HG03565 (cell line): ENCODE measurements at regions not wholly inside any gene's neighbourhood (a gene's known extent, or its start where the extent isn't known, plus 50 kb on each side); places are given as distances from the start of the nearest gene placed in this dataset.
"Not testable (repeated sequence)": the region's sequence is repeated elsewhere in the genome, so short reads cannot be mapped to it uniquely, and the experiment has no call there.

ENCODE experiments used
- ATAC-seq: cut with Tn5 transposase; IDR thresholded peaks from one replicate; pipeline ENCODE4 v1.9.1; 2021; ENCODE audit warnings: mild to moderate bottlenecking, moderate library complexity; ENCODE audit not compliant: unreplicated experiment

DNA sequence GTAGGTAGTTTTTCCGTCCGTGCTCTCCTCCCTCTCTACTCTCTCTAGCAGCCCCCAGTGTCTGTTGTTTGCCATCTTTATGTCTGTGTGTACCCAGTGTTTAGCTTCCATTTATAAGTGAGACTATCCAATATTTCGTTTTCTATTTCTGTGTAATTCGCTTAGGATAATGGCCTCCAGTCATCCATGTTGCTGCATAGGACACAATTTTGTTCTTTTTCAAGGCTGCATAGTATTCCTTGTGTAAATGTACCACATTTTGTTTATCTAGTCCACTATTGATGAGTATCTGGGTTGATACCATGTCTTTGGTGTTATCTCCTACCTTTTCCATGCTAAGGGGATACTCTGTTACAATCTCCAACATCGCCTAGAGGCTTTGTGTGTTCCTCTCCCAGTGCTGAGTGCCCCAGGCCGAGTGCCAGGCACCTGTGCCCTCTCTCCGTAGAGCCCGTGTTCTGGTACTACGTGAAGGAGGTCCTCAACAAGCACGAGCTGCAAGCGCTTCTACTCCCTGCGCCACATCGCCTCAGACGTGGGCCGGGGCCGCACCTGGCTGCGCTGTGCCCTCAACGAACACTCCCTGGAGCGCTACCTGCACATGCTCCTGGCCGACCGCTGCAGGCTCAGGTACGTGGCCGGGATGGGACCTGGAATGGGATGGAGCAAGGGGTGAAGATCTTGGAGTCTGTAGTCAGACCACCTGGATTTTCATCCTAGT, 51.0 kb downstream of the NPIPB11 start:
- ATAC-seq, result not testable (repeated sequence)

DNA sequence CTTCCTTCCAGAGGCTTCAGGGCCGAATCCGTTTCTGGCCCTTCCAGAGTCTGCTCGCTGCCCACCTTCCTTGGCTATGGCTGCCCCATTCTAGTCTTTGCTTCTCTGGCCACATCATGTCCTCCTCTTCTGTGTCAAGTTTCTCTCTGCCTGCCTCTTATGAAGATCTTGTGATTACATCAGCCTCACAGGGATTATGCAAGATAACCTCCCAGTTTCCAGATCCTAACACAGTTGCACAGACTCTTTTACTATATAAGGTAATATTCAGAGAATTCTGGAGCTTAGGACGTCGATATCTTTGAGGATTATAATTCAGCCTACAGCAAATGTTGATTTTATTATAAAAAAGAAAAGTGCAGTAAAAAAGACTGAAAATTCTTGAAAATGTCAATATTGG, 52.1 kb downstream of the NPIPB11 start:
- not testable (repeated sequence) for ATAC-seq

DNA sequence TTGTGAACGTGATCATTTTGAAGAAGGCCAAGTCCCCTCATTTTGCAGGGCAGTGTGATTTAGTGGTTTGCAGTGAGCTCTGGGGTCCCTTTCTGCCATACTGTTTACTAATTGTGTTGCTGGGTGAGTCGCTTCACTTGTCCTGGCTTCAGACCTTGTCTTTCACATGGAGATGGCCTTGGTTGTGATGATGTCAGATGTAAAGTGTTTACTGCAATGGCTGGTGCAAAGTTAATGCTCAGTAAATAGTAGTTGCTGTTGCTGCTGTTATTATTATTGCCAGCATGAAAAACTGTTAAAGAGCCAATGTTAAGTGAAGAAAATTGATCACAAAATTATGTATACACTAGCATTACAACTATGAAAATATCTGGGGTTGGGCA, 53.9 kb downstream of the NPIPB11 start:
- ATAC-seq, result not testable (repeated sequence)

DNA sequence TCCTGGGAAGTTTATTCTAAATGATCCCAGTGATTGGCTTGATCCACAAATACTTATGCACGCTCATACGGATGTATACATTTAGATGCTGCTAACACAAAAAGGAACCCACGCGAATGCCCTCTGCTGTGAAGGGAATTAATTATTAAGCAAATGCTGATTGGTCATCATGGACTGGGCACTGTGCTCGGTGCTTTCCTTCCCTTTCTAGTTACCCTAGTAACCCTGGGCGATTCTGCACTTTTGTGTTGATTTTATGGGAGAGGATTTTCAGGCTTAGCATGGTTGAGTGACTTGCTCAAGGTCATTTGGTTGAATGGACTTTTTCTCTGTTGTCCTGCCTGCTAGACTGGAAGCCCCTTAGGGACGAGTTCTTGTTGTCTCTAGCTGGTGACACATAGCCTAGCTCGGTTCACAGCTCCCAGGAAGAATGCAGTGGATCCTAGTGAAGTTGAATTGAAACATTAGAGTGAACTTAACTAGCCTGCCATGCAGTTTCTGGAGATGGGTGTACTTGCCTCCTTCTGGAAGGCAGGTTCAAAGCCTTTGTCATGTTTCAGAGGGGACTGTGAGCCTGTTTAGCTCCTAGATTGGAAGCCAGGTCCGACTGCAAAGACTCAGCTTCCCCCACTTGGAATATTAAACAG, 54.4 kb downstream of the NPIPB11 start:
- ATAC-seq, result not testable (repeated sequence)

DNA sequence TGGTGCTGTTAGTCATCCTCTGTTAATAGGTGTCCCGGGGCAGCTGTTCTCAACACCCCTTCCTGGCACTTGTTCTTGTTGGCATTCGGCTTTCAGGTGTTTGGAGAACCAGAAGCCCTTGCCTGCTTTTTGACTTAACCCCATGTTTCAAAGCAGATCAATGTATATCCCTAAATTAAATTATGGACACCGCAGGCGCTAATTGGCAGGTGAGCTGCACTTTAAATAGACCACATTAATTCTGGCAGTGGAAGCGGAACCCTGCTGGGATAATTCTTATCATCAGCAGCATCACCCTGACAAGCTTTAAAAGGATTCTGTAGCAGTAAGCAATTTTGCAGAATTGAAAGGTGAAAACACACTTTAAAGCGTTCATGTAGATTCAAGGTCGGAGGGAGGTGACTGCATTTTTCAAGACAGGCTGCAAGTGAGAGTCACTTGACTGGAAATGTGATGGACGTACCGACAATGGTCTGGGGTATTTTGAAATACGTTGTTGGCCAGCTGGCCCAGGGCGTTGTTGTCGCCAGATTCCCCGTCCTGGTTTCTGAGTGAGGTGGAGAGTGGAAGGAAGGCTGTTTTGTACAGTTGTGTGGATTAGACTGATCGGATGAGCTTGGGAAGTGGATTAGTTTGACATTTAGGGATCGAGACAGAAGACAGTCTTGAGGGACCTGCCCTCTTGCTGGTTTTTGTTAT, 55.1 kb downstream of the NPIPB11 start:
- not testable (repeated sequence) for ATAC-seq

DNA sequence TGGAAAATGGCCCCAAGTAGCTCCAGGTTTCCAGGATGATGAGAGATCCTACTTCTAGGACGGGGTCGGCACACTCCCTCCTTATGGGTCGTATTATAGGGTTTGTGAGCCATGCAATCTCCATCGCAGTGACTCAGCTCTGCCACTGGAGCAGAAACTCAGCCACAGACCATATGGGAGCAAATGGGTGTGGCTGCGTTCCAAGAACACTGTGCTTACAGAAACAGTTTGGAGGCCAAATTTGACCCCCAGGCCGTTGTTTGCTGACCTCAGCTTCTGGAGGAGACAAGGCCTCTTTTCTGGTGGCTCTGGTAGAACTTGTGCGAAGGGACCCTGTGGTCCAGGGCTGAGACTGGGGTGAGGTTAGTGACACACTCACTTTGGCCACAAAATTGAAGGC, 56.5 kb downstream of the NPIPB11 start:
- not testable (repeated sequence) for ATAC-seq

DNA sequence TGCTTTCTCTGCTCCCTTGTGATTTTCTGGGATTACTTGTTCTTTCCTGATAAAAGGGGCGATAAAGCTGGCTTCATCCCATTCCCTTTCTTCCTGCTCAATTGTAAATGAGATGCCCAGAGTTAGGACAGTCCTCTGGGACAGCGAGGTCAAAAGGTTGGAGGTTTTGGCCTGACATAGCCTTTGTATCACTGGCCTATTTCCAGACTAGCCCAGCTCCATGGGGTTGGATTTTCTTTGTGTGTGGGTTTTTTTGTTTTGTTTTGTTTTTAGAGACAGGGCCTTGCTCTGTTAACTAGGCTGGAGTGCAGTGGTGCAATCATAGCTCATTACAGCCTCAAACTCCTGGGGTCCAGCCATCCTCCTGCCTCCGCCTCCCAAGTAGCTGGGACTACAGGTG, 57.8 kb downstream of the NPIPB11 start:
- not testable (repeated sequence) for ATAC-seq

DNA sequence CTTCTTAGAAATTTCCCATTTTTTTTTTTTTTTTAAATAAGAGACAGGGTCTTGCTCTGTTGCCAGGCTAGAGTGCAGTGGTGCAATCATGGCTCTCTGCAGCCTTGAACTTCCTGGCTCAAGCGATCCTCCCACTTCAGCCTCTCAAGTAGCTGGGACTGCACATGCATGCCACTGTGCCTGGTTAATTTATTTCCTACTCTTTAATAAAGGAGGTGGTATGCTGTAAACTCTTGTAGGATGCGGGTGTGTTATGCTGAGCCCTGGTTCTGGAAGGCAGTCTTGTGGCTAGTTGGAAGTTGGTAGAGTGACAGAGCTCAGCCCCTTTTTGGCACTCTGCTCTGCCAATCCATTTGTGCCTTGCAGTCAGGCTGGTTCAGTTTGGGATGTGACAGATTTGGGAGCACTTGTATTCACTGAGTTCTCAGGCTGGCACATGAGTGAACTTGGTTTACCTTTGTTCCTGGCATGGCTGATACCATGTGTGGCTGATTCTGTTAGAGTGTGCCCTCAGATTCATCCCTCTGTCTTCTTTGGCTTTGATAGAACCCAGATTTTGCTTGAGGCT, 58.3 kb downstream of the NPIPB11 start:
- not testable (repeated sequence) for ATAC-seq

DNA sequence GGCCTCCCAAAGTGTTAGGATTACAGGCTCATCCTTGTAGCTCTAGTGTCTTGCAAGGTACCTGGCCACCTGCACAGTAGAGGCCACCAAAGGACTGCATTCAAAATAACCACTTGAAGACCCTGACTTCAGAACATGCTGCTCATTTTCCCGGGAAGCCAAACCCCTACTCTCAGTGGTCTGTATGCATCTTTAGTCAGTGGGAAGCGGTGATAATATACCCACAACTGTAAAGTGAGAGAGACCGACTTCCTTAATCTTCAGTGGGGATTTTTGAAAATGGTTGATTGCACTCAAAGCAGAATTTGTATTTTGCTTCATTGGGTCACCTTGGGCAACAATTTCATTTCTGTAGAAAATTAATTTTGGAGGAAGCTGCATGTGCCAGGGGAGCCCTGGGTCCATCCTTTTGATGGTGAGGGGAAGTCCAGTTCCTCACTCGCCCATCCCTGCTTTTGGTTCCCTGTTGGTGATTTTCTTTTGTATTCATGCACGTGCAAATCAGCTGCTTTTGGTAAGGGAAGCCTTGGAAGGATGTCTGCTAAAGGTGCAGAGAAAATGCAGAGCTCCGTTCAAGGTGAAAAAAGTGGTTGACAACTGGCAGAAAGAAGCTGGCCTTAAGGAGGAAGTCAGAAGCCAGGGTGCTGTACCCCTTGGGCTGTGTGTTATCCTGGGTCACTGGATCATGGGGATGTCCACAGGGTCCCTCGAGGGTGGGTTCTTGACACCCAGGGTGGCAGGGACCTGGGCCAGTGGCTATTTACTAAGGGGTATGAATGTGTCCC, 59.5 kb downstream of the NPIPB11 start:
- ATAC-seq, result not testable (repeated sequence)

DNA sequence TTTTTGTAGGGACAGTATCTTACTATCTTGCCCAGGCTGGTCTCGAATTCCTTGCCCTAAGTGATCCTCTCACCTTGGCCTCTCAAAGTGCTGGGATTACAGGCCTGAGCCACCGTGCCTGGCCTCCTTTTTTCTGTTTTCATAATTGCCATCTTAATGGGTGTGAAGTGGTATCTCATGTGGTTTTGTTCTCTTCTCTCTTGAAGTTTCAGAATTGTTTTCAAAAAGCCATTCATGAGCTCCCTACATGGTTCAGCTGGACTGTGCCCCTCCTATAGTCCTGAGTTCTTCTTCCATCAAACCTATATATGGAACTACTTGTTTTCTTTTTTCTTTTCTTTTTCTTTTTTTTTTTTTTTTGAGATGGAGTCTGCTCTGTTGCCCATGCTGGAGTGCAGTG, 60.3 kb downstream of the NPIPB11 start:
- not testable (repeated sequence) for ATAC-seq

DNA sequence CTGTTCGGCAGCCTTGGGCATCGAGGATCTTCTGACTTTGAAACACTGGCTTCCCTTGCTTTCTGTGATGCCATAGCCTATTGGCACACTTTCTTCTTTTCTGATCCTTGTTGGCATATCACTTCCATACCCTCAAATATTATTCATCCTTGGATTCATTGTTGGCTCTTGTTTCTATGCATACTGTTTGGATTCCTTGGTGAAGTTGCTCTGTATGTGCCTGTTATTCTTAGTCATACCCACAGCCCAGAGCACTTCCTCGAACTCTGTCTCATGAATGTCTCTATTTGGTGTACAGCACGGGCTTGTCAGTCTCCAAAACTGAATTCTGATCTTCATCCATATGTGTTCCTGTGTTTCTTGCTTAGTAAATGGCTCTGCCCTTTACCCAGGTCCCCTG, 63.6 kb downstream of the NPIPB11 start:
- not testable (repeated sequence) for ATAC-seq

DNA sequence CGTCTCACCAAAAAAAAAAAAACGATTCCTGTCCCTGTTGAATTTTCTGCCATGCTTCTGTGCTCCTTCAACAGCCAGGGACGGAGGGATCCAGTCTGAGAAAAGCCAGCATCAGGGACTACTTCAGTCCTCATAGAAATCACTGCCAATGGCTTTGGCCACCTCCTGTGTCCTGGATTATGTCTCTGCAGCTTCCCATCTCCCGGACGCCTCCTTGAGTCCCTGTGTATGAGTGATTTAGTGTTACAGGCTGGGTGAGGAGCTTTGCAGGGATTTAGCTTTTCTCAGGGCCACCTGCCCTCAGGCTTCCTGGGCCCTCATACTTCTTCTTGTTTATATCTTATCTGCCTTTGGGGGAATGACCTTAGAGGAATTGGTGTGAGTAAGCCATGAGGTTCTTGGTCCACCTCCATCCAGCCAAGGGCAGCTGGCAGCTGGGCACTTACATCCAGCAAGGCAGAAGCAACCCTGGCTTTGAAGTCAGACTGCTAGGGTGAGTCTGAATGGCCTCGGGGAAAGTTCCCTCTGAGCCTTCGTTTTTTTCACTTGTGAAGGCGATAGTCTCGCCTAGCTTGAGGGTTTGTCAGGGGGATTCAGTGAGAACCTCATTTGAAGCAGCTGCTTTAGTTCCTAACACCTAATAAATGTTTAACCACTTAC, 65.6 kb downstream of the NPIPB11 start:
- ATAC-seq, result not testable (repeated sequence)

DNA sequence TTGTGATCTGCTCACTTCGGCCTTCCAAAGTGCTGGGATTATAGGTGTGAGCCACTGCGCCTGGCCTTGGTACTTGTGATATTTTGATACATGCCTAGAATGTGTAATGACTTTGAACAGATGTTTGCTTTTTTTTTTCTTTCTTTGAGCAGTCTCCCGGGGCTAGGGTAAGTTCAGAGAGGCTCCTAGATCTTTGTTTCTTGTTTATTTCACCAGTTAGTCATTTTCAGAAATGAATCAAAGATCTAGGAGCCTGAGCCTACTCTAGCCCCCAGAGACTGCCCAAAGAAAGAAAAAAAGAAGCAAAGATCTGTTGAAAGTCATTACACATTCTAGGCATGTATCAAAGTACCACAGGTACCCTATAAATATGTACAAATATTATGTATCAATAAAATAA, 66.3 kb downstream of the NPIPB11 start:
- ATAC-seq, result not testable (repeated sequence)

DNA sequence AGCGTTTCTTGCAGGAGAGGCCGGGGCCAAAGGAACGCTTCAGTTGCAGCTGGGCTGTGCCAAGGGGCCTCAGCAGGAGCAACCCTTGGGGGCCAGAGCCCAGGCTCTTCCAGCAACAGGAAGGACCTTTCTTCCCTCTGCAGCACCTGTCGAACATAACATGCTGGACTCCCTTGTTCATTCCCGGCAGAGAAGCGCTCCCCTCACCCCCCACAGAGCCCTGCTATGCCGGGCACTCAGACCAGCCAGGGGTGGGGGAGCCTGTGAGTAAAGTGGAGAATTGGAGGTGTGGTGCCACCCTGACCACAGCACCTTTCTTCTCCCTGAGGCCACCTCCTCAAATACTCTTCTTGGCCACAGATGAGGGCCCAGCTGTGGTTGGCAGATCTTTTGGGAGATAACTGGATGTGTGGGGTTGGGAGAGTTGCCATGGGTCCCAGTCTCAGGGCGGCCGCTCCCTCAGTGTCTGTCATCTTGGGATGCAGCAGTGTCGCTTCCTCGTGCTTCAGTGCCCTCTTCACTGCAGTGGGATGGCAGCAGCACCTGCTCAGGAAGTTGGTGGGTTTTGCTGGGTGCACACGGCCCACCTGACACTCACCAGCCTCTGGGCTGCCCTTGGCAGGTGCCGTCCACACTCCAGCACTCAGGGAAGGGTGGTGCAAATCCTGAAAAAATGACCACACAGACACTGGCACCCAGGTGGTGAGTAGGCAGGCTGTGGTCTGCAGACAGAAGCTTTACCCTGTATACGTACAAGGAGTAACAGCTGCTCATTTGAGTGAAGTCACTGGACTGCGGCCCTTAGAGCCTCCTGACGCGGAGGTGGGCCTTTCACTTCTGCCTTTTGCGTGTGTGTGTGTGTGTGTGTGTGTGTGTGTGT, 67.5 kb downstream of the NPIPB11 start:
- peak; percentile 57 for ATAC-seq

DNA sequence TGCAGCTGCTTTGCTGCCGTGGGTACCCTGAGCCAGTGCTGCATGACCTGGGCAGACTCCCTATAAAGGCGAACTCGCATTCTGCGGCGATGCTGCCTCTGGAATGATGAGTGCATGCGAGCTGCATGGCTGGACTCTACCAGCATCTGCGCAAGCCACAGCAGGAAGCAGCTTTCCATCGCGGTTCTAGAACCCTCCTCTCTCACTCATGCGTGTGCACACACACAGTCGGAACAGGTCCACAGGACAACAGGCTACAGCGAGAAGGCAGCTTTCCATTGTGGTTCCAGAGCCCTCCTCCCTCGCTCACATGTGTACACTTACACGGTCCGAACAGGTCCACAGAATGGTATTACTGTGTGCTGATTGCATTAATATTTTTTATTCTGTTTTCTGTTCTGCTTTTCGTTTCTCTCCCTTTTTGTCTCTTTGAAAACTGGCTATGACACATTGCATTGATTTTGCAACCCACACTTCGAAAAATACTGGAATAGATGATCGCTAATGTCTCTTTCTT, 69.1 kb downstream of the NPIPB11 start:
- ATAC-seq, result not testable (repeated sequence)

DNA sequence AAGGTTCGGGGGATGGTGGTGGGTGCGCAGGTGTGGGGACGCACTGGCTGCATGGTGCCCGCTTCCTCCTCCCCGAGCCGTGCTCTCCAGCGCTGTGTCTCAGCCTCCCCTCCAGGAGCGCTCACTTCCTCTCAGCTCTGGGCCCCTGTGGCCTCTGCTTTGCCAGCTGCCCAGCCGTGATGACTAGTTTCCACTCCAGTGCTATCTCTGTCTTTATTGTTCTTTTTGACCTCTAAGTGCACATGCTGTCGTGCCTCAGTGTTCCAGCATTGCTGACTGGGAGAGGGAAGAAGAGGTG, 71.0 kb downstream of the NPIPB11 start:
- ATAC-seq, result not testable (repeated sequence)

DNA sequence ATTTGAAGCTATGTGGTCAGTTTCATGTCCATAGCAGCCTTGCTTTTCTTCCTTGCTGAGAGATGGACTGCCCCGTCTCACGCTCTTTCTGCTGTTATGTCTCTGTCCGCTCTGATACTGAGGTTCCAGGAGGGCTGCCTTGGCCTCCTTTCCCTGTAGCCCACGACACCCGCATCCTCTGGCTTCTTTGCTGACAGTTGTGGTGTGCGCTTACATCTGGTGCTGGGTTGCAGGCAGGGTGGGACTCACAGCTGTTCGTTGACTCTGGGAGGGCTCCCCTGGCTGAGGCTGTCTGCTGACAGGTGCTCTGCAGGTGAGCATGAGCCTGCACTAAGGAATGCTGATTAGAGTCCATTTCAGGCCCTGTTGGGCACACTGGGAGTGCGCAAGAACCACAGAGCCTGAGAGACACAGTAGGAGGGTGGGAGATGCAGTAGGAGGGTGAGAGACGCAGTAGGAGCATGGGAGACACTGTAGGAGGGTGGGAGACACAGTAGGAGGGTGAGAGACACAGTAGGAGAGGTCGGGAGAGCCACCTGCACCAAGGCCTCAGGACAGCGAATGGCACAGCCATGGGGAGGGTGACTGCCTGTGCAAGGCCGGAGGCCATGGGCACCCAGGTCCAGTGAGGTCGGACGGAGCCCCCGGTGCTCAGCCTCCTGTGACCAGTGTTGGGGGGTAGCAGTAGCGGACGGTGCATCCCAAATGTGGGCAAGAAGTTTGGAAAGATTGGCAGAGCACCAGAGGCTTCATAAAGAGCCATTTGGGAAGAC, 71.5 kb downstream of the NPIPB11 start:
- ATAC-seq, result not testable (repeated sequence)

DNA sequence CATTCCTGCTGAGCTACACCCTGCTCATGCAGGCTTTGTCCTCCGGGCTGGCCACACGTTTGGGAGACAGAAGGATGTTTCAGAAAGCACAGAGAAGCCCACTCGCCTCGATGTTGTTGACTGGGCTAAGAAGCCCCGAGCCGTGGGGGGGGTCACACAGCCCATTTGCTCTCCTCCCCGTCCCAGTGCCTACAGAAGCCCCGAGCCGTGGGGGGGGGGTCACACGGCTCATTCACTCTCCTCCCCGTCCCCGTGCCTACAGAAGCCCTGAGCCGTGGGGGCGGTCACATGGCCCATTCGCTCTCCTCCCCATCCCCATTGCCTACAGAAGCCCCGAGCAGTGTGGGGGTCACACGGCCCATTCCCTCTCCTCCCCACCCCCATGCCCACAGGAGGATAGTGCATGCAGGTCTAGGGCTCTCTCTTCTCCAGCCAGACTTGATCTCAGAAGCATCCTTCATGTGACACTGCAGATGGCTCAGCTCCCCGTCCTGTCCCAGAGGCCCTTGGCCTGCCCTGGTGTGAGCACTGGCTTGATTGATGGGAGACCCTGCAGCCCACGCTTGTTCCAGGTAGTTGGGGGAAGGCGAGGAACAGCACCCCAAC, 72.9 kb downstream of the NPIPB11 start:
- not testable (repeated sequence) for ATAC-seq
